ENCODE measurements at regions not wholly inside any gene's neighbourhood (a gene's known extent, or its start where the extent isn't known, plus 50 kb on each side); places are given as distances from the start of the nearest gene placed in this dataset.

GRCh38 chr17:72467841-72468653, 347.2 kb downstream of the SOX9 start (continued):
- TF ChIP-seq NR3C1 (IDR thresholded peaks at IDR 0.05) (no peak), E2F6 (IDR thresholded peaks at IDR 0.05; ENCODE audit: borderline replicate concordance, low read depth) (no peak), SMC3 (IDR thresholded peaks at IDR 0.05) (no peak), POLR2A (IDR thresholded peaks at IDR 0.05; ENCODE audit: low read length) (no peak), HEYL (CRISPR knock-in tag; IDR thresholded peaks at IDR 0.05) (no peak)

- Histone ChIP-seq H3K27ac (peak overlapping the region; percentile 84 to 88; a peak in 5 of 6 replicates), H3K9me3 (no peaks in the 10 kb centered on the region), H3K4me2 (peak overlapping the region; percentile 5; the same call in 1 of the 3 replicates), H3K4me3 (no peak overlapping the region), H3K4me1 (peaks cover 89% of the 10 kb centered on the region)
- DNase-seq (ENCODE audit: low read depth in 1 of 2, low spot score in 1 of 2) (no peak), ATAC-seq (no peak), FAIRE-seq (no peak)
- ChIA-PET POLR2A (no interaction called here), CTCF (interaction anchor here (0.6 kb wide), 1 partner anchor 31 kb away, joined by 3 read pairs; no protein-coding TSS in a partner anchor)
- WGBS (ENCODE audit: missing lambda C conversion rate): 90% methylated on average over 4 of the region's 4 CpGs
- TF ChIP-seq CEBPB (IDR thresholded peaks at IDR 0.05): no peak
- no peak for TF ChIP-seq MAZ (IDR thresholded peaks at IDR 0.05; ENCODE audit: borderline replicate concordance, low read depth, low read length)
- no peak for TF ChIP-seq ATOH8 (CRISPR knock-in tag; IDR thresholded peaks at IDR 0.05; ENCODE audit: low read depth)
- no peak for TF ChIP-seq JUN (IDR thresholded peaks at IDR 0.05)
- no peak for TF ChIP-seq ELK1 (IDR thresholded peaks at IDR 0.05; ENCODE audit: low read depth, low read length)
- TF ChIP-seq SMC3 (IDR thresholded peaks at IDR 0.05): no peak
- no peak for TF ChIP-seq RNF2 (IDR thresholded peaks at IDR 0.05; ENCODE audit: borderline replicate concordance, low read depth)
- no peak for TF ChIP-seq FOSB (CRISPR knock-in tag; IDR thresholded peaks at IDR 0.05)
Measured at GRCh38 chr17:72468841-72469240, 348.0 kb downstream of the SOX9 start.

- TF ChIP-seq GATA3 (IDR thresholded peaks at IDR 0.05; ENCODE audit: borderline replicate concordance): no peak
- no peak for ATAC-seq
- 85% methylated on average over 11 of the region's 11 CpGs for WGBS (ENCODE audit: missing lambda C conversion rate)
- Histone ChIP-seq H3K4me2 (no peak overlapping the region), H3K4me1 (peaks cover 83% of the 10 kb centered on the region), H3K9me3 (no peaks in the 10 kb centered on the region), H3K4me3 (no peak overlapping the region), H3K27ac (peak overlapping the region in 1 of 2 experiments; percentile 88; a peak in 3 of 6 replicates)
- POLR2A ChIA-PET: no interaction called here
- CTCF ChIA-PET: interaction anchor here (0.8 to 1.4 kb wide), 3 partner anchors 38 to 57 kb away, joined by 3 to 5 read pairs (median 3); no protein-coding TSS in a partner anchor
- no peak for FAIRE-seq
- no peak for DNase-seq (ENCODE audit: low read depth in 1 of 2, low spot score in 1 of 2)
Measured at GRCh38 chr17:72470121-72470705, 349.4 kb downstream of the SOX9 start.

GRCh38 chr17:72470734-72471133, 349.9 kb downstream of the SOX9 start:
- TF ChIP-seq ZFP36 (IDR thresholded peaks at IDR 0.05; ENCODE audit: borderline replicate concordance, partially characterized antibody): peak; percentile 25
- TF ChIP-seq FOXS1 (CRISPR knock-in tag; IDR thresholded peaks at IDR 0.05): no peak
- TF ChIP-seq E2F6 (IDR thresholded peaks at IDR 0.05; ENCODE audit: borderline replicate concordance, low read depth): no peak
- FAIRE-seq (no peak), DNase-seq (ENCODE audit: low read depth in 1 of 2, low spot score in 1 of 2) (no peak), ATAC-seq (no peak)
- peak overlapping the region in 1 of 2 experiments; percentile 88; a peak in 2 of 6 replicates for H3K27ac ChIP-seq
- WGBS (ENCODE audit: missing lambda C conversion rate): 86% methylated on average over 2 of the region's 2 CpGs
- ChIA-PET CTCF (interaction anchor here (0.8 to 1.4 kb wide), 4 partner anchors 39 to 81 kb away, joined by 3 to 5 read pairs (median 3); no protein-coding TSS in a partner anchor), POLR2A (interaction anchor here (0.6 kb wide), 1 partner anchor 1901 kb away, joined by 5 read pairs; no protein-coding TSS in a partner anchor)
- no peak overlapping the region for H3K4me2 ChIP-seq
- no peaks in the 10 kb centered on the region for H3K9me3 ChIP-seq
- H3K4me1 ChIP-seq: peaks cover 86% of the 10 kb centered on the region
- H3K4me3 ChIP-seq: no peak overlapping the region
